SKM-1 treated with dmso at 0.1 percent for 144 hours (cell line): ENCODE measurements at regions not wholly inside any gene's neighbourhood (a gene's known extent, or its start where the extent isn't known, plus 50 kb on each side); places are given as distances from the start of the nearest gene placed in this dataset.
A peak's percentile ranks its signal among the peaks of the same experiment; 100 is the strongest.
"Not testable (repeated sequence)": the region's sequence is repeated elsewhere in the genome, so short reads cannot be mapped to it uniquely, and the experiment has no call there.

Experiments
- DNase-seq: peaks from one replicate; lab custom pipeline; 2025; ENCODE audit not compliant: unreplicated experiment; lab: John Stamatoyannopoulos, UW

DNA sequence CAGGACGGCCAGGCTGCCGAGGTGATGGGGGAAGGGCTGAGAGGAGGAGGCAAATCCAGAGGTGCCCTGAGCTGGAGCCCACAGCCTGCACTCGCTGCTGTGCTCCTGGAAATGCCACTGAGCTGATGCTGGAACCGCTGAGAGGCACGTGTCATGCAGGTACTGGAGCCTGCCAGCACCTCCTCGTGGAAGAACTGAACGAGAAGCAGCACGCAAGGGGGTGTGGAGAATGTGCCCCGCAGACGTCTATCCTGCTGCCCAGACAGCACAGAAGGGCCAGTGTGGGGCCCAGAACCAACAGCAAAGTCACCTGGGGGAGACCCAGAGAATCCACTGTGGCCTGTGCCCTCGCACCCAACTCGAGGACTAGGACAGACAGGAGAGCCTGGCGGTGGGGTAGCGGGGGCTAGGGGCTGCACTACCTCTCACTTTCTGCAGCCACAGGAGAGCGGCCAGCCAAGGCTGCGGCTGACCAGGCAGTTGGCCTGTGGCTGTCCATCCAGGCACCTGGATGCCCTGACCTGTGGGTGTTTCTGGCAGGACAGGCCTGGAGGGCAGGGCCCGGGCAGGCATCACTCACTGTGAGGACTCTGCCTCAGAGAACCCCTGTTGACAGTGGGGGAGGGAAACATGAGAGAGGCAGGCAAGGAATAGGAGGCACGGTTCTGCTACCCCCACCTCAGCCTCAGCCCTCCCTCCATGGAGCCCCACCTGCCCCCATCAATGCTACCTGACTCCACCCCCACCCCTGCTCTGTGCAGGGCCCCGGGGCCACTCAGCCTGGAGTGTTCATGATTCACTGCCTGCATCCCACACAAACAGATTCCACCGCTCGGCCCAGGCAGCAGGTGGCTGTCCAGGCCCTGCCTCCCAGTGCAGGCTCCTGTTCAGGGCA is 213.1 kb downstream of the TBC1D2B start:
- DNase-seq, result no peak

DNA sequence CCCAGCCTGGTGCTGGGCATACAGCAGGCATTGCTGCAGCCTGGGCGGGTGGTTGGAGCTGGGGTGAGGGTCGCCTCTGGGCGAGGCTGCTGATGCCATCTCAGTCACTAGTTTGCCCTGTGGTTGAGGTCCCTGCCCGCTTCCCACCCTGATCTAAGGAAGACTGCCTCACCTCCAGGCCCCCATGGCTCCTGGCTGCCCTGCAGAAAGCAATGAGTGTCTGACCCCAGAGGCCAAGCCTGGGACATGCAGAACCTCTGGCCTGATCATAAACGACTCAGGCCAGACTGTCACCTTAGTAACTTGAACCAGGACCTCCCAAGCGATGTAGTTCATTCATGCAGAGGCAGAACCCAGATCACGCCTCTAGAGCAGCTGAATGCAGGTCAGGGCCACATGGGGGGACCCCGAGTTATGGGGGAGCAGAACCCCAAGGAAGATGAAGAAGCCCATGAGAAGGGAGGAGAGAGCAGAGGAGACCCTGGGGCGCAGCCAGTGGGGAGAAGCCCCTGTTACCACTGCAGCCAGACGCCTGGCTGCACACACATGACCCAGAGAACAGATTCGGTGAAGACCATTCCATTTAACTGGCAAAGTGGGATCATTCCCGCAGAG is 213.9 kb downstream of the TBC1D2B start:
- no peak for DNase-seq

DNA sequence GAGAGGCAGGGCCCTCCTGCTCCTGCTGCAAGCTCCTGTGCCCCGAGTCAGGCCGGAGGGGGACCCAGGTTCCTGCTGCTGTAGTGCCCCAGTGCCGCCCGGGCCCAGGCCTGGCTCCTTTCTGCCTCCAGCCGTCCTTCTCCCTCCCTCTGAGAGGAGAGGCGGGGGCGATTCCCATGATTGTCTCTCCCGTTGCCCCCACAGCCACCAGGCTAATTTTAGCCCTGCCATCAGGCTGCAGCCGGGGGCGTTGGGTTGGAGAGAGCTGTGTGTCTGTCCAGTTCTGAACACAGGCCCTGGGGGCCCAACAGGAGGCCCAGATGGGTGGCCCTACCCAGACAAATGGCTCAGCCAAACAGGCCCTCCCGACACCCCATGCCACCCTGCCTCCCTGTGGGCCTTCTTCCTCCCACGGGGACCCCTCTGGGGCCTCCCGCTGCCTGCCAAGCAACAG is 214.8 kb downstream of the TBC1D2B start:
- no peak for DNase-seq

DNA sequence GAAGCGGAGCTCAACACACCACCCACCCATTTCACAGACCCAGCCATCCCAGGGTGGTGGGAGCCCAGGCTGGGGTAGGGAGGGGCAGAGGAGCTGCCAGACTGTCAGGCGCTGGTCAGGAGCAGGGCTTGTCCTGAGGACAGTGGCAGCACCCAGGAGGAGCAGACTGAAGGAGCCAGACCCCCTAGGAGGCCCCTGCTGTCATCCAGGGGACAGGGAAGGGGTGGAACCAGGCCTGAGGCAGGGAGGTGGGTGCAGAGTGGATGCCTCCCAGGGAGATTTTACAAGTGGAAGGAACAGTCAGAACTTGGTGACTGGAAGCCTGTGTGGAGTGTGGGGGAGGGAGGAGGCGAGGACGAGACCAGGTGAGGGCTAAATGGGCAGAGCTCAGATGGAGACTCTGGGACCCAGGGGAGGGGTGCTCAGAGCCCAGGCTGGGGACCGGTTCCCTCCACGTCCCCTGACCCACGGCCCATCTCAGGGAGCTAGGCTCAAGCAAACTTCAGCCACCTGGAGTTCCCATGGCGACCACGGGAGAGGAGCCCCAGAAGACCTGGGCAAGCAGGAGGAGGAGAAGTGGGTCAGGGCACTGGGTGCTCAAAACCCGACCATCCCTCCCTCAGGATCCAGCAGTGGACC is 215.4 kb downstream of the TBC1D2B start:
- DNase-seq, result not testable (repeated sequence)

DNA sequence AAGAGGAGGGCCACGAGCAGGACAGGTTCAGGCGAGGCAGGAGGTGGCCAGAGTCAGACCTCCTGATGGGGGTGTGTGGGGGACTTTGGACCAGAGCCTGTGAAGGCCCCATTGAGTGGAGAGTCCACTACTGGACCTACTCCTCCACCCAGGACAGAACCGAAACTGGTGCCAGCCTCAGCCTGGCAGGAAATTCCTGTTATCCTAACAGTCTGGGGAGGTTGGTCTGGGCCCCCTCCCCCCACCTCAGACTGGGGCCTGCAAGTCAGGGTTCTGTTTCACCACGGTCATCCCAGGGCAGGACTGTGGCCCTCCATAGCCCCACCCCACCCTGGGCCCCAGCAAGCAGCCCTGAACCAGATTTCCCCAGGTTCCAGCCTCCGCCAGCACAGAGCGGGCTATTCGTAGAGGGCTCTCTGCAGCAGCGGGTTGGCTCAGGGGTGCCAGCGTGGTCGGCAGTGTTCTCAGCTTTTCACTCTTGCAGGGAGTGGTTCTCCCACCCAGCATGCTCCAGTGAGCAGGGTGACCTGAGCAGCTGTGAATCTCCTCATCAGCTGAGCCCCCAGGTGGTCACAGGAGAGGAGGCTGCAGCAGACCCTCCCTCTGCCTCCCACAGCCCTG is 217.3 kb downstream of the TBC1D2B start:
- no peak for DNase-seq

DNA sequence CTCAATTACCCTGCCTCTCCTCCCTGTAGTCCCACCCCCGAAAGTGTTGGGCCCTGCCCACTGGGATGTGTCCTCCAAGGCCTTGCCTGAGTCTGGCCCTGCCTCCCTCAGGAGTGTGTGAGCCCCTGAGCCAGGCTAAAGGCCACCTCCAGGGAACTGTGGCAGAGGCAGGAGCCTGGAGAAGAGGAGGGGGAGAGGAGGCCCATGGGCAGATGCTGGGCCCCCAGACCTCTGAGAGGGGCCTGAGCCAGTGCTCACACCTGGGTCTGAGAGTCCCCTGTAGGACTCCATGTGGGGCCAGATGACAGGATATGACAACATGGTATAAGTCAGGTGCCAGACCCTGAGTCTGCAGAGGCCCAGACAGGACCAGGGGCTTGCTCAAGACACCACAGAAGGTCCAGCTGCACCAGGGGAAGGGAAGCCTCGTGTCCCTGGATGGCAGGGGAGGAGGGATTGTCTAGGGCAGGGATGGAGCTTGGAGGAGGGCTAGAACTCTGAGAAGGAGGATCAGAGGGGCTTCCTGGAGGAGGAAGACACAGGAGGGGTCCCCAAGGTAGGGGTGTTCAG is 217.9 kb downstream of the TBC1D2B start:
- DNase-seq, result no peak

DNA sequence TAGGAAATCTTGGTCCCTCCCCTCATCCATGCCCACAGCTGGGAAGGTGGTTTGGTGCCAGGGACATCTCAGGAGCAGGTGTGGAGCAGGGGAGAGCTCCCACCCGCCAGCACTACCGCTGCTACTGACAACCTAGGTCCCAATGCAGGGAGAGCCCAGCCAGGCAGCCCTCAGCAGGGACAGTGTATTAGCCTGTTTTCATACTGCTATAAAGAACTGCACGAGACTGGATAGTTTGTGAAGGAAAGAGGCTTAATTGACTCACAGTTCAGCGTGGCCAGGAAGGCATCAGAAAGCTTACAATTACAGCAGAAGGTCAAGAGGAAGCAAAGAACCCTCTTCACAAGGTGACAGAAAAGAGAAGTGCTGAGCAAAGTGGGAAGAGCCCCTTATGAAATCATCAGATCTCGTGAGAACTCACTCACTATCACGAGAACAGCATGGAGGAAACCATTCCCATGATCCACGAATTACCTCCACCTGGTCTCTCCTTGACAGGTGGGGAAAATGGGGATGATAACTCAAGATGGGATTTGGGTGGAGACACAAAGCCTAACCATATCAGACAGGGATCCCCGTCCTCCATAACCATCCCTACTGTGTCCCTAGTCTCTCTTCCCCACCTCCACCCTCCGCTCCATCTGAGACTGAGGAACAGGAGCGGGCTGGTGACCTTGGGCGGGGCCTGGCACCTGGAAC is 218.6 kb downstream of the TBC1D2B start:
- peak; percentile 74 for DNase-seq

DNA sequence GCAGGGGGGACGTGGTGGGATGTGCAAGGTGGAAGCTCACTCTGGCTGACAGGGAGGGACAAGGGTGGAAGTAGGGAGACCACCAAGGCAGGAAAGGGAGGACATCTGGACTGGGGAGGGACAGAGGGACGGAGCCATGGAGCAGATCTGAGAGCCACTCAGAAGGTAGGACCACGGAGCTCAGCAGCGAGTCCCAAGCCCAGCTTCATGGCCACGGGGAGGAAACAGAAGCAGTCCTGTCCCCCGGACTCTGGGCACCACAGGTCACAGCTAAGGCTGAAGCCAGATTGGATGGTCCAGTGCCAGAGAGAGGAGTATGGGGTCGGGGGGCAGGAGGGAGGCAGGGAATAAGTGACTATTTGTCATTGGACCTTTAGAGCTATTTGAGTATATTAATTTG is 220.1 kb downstream of the TBC1D2B start:
- no peak for DNase-seq

DNA sequence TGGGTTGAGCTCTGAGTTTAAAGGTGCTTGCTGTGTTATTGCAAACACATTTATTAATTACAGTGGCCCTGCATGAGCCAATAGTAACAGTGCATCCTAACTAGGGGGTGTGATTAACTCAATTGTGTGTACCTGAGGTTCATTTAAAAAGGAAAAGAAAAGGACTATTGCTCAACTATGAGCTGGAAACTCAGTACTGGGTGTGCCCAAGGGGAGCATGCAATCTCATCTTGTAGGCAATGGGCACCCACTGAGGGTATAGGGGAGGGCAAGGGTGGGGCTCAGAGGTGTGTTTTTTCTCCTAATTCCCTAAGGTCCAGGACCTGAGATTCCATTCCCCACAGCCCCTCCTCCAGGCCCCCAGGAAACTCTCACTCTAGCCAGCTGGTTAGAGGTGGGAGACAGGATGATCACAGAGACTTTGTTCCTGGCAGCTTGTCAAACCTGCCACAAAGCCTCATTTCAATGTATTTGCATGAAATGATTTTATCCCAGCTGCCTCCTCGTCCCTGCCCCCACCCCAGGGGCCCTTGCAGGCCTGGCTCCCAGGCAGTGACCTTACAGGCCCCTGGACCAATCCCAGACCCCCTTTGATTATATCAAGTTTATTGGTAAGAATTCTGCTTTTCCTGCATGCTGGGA is 220.7 kb downstream of the TBC1D2B start:
- no peak for DNase-seq

DNA sequence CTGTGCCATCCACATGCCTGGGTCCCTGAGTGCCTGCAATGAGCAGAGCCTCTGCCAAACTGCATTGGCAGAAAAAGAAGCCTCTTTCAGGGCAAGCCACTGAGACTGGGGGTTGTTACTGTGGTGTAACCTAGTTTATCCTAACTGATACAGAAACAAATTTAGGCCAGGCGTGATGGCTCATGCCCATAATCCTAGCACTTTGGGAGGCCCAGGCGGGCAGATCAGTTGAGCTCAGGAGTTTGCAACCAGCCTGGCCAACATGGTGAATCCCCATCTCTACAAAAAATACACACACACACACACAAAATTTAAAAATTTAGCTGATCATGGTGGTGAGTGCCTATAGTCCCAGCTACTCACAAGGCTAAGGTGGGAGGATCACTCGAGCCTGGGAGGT is 221.6 kb downstream of the TBC1D2B start:
- DNase-seq, result no peak

DNA sequence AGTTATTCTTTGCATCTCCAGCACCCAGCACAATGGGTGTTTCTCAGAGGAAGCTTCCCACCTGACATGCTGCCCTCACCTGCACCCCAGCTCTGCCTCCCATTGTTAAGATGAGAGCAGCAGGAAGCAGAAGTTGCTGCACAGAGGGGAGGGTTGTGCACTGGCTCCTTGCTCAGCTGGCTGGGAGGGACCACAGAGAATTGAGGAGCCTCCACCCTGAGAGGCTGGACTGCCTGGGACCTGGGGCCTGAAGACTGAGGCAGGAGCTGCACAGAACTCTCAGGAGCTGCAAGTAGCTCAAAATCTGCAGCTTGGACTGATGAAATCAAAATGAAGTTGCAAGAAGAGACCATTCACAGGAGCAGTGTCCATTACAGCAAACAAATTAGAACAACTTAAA is 222.3 kb upstream of the LINGO1 start:
- DNase-seq, result no peak

DNA sequence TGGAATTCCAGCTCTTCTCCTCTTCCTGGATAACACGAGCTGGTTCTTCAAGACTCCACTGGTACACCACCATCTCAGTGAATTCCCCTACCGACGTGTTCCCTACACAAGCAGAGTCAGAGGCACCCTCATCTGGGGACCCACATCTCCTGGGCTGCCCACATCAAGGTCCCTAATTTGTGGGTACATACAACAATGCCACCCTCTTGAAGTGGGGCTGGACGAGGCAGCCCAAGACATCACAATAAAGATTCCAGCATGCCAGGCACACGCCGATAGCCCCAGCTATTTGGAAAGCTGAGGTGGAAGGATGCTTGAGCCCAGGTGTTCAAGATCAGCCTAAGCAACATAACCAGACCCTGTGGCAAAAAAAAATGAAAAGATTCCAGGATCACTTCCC is 221.2 kb upstream of the LINGO1 start:
- DNase-seq, result no peak

DNA sequence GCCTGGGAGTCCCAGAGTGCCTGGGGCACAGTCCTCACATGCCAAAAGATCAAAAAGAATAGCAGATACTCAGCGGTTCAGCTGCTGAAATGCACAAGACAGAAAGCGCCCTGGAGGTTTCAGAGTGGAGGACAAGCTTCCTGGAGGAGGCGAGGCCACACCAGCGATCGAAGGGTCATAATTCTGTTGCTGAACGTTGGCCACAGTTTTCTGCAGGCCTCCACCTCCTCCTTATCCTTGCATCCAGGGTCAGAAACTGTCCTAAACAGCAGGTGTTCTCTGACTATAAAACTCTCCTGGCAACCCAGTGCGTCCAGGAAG is 220.3 kb upstream of the LINGO1 start:
- DNase-seq, result no peak

DNA sequence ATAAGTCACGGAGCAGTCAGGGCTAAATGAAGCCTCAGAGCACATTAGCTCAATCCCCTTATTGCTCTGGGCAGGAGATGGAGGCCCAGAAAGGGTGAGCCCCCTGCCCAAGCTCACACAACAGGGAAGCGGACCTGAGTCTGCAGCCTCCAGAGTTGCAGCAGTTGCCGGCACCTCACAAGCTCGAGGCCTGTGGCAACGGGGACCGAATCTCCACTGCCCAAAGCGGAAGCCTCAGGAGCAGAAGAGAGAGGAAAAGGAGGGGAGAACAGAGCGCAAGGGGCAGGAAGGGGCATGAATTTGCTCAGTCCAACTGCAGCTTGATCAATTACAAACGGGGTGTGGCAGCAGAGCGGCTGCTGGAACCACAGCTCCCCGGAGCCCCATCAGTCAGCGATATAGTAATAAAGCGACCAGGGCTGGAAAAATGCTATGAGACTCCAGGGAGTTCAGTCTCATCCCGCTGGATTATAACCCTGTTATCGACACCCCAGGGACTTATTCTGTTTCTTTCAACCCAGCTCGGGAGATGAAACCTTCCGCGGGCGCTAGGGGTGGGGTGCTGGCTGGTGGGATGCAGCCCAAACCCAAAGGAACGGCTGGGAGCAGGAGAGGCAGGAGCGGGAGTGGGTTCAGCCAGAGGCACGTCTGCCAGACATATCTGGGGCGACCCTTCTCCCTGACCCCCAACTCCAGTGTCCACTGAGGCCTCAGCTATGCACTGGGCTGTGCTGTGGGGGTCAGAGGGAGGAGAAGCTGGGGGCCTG is 219.7 kb upstream of the LINGO1 start:
- no peak for DNase-seq

DNA sequence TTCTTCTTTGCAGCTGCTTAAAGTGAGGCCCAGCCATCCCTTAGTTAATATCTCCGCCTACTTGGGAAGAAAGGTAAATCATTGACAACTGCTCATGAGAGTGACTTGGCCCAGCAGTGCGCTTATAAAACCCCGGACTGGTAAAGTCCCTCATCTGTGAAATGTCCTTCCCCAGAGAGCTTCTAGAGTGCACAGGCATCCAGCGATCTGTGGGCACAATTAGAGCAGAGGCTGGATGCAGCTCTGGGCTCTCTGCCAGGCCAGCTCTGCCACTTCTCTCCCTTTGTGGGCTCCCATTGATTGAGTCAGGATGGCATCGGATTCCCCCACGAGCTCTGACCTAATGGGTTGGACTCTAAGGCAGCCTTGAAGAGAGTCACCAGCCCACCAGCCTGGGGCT is 219.0 kb upstream of the LINGO1 start:
- no peak for DNase-seq

DNA sequence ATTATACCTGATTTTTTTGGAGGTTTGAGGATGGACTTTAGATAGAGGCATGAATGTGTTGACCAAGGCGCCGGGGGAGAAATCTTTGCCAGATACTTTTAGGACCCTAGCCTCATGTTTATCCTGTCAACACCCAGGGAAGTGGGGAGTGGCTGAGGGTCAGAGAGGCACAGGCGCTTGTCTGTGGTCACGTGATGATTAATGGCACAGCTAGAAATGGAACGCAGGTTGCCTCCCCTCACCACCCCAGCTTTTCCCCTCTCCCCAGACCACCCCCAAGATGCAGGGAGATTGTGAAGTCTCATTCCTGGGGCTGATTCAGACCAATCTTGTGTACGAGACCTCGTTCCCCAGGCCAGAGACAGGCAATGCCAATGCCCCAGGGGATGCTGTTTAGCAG is 218.4 kb upstream of the LINGO1 start:
- DNase-seq, result no peak

DNA sequence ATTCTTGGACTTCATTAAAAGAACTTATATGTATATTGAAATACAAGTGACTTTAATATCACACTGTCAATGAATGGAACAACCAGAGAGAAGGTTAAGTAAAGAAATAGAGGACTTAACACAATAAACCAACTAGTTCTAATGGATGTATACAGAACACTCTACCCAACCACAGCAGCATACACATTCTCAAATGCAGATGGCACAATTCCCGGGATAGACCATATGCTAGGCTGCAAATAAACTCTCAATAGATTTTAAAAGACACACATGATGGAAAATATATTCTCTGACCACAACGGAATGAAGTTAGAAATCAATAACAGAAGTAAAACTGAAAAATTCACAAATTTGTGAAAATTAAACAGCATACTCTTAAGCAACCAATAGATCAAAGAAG is 214.3 kb upstream of the LINGO1 start:
- no peak for DNase-seq

DNA sequence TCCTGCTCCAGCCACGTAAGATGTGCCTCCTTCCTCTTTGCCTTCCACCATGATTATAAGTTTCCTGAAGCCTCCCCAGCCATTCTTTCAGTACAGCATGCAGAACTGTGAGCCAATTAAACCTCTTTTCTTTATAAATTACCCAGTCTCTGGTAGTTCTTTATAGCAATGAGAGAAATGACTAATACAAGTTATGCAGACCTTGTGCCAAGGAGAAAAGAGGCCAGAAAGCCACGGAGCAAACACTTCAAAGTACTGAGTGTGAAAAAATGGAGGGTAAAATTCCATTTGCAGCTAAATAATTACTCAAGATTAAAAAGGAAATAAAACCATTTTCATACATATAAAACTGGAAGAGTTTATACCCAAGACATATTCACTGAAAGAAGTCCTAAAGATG is 213.6 kb upstream of the LINGO1 start:
- no peak for DNase-seq

DNA sequence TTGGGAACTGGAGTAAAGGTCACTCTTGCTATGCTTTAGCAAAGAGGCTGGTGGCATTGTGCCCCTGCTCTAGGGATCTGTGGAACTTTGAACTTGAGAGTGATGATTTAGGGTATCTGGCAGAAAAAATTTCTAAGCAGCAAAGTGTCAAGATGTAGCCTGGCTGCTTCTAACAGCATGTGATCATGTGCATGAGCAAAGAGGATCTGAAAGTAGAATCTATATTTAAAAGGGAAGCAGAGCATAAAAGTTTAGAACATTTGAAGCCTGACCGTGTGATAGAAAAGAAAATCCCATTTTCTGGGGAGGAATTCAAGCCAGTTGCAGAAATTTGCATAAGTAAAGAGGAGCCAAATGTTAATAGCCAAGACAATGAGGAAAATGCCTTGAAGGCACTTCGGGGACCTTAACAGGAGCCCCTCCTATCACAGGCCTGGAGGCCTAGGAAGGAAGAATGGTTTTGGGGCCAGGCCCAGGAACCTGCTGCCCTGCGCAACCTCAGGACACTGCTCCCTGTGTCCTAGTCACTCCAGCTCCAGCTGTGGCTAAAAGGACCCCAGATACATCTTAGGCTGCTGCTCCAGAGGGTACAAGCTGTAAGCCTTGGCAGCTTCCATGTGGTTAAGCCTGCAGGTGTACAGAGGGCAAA is 212.2 kb upstream of the LINGO1 start:
- DNase-seq, result no peak
